LNCaP clone FGC (cell line): ENCODE measurements at regions not wholly inside any gene's neighbourhood (a gene's known extent, or its start where the extent isn't known, plus 50 kb on each side); places are given as distances from the start of the nearest gene placed in this dataset.

Experiments used
- DNase-seq: peaks from one replicate; pipeline ENCODE4 v3.0.0-alpha.2; 2011; ENCODE audit warnings: low read depth
- H3K4me3 ChIP-seq: 2 replicates; pipeline ENCODE4 v1.5.1; 2011; ENCODE audit warnings: mild to moderate bottlenecking, low read depth, low read length, control low read depth
- CTCF ChIP-seq: IDR thresholded peaks from 2 replicates; pipeline ENCODE4 v1.5.1; 2012; ENCODE audit warnings: mild to moderate bottlenecking; ENCODE audit not compliant: control insufficient read depth, insufficient read depth; ENCODE audit errors: extremely low read depth

DNA sequence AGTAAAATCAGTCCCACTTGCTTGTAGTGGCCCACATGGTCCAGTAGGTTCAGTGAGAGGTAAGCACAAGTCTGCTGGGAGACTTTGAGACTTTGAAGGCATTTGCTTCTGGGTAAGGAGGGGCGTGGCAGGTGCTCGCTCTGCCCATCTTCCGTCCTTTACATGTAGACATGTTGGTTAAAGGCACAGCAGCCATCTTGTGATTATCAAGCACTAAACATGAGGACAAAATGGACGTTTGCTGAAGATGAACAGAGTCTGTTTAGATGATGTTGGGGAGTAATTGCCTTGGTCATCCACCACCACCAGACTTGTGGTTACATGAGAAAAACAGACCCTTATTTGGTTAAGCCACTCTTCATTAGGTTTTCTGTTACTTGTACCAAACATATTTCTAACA, 252.8 kb upstream of the PARD3B start:
- no peak for DNase-seq
- H3K4me3 ChIP-seq, result no peak overlapping the region
- no peak for TF ChIP-seq CTCF

DNA sequence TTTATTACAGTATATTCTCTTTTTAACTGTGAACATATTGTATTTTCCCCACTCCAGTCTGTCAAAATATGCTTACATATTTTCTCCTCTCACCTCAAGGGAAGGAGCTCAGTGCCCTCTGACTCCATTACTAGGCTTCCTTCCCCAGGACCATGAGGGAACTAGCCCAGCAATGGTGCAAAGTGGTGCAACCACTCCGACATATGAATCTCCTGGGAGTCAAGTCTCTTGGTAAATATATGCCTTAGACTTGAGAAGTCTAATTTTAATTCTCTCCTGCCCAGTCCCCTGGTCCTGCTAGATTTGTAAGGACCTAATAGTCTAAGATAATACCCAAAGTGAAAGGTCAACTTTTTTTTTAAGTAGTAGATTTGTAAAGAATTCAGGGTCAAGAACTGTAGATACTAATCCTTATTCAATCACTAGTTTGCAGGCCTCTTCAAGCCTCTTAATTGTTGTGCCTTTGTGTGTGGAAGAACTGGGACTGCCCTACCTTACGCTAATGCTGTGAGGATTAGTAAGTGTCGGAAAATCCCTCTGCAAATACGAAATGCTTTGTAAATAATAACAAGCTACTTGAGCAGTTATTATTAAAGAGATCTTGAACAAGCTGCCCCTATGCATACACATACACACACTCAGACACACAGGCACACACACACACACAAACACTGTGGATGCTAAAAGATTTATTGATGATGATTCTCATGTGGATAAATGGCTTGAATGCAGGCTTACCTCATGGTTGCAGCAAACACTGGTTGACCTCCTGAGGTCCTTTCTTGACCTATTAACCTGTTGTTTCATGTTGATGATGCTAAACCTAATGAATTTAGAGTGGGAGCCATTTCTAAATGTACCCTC, 251.2 kb upstream of the PARD3B start:
- H3K4me3 ChIP-seq, result no peak overlapping the region
- TF ChIP-seq CTCF, result no peak
- no peak for DNase-seq

- DNase-seq, result no peak
- no peak for TF ChIP-seq CTCF
- H3K4me3 ChIP-seq, result no peak overlapping the region
These were observed 246.9 kb upstream of the PARD3B start for GRCh38 chr2:204298404-204298803.

GRCh38 chr2:204299766-204300165, 245.5 kb upstream of the PARD3B start:
- no peak for DNase-seq
- H3K4me3 ChIP-seq, result no peak overlapping the region
- no peak for TF ChIP-seq CTCF

DNA sequence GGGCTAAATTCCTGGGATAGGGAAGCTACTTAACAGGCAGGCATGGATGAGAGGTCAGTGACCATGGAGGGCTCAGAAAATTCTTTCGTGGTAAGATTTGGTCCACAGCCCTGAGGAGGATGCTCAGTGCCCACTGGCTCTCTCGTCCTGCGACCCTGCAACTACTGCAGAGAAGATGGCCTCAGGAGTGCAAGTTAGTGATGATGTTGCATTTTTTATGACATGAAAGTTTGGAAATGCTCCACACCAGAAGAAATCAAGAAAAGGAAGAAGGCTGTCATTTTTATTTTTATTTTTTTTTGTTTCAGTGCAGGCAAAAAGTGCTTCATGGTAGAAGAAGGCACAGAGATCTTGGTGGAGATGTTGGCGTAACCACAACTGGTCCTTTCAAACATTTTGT, 238.6 kb upstream of the PARD3B start:
- no peak for TF ChIP-seq CTCF
- DNase-seq, result no peak
- H3K4me3 ChIP-seq, result no peak overlapping the region

DNA sequence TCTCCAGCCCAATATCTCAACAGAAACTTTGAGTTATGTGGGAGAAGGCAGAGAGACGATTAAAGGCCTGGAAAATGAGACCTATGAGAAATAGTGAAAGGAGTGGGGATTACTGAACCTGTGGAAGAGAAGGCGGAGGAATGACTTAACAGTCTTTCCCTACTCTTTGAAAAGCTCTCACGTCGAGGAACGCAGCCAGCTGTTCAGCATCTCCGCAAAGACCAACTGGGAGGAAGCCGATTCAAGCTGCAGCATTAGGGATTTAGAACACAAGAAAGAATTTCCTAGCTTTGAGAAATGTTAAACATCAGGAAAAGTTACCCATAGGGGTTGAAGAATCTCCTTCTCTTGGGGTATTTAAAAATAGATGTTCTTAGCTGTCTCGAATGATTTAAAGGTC, 233.2 kb upstream of the PARD3B start:
- TF ChIP-seq CTCF, result no peak
- DNase-seq, result no peak
- H3K4me3 ChIP-seq, result no peak overlapping the region

GRCh38 chr2:204313256-204313655, 232.0 kb upstream of the PARD3B start:
- TF ChIP-seq CTCF, result no peak
- no peak for DNase-seq
- H3K4me3 ChIP-seq, result no peak overlapping the region
